Motor neuron (in vitro differentiated cells): ENCODE measurements at regions not wholly inside any gene's neighbourhood (a gene's known extent, or its start where the extent isn't known, plus 50 kb on each side); places are given as distances from the start of the nearest gene placed in this dataset.

Source experiments
- ATAC-seq, 8 experiments: fragments of 200-7000 bp; cut with Tn5 transposase; replicated peaks in 6 of 8; 2 replicates each; pipeline ENCODE4 v1.8.0; 2021; ENCODE audit warnings: mild to moderate bottlenecking in 8 of 8, moderate library complexity in 8 of 8
- H3K27ac ChIP-seq, 2 donors: fragments of 250-450 bp; sonication (Bioruptor Pico); 2 replicates each; pipeline ENCODE4 v1.9.0; 2021; ENCODE audit warnings: antibody characterized with exemption in 2 of 2, mild to moderate bottlenecking in 2 of 2, moderate library complexity in 1 of 2
- H3K4me1 ChIP-seq, 2 donors: fragments of 250-450 bp; sonication (Bioruptor Pico); replicated peaks in 1 of 2; 2 replicates each; pipeline ENCODE4 v1.6.1; 2021; ENCODE audit warnings: antibody characterized with exemption in 2 of 2, mild to moderate bottlenecking in 2 of 2, moderate library complexity in 1 of 2
- H3K4me3 ChIP-seq, 5 donors: fragments of 250-450 bp; sonication (Bioruptor Pico); 2 replicates each; pipeline ENCODE4 v1.9.0; 2021; ENCODE audit warnings: antibody characterized with exemption in 5 of 5, mild to moderate bottlenecking in 5 of 5, moderate library complexity in 4 of 5
- WGBS, 10 experiments: fragments of 450-650 bp; shearing (Covaris generic); methylation state at CpG; one replicate each; pipeline ENCODE4 v1.0.0; 2022; 5-methylcytosine and 5-hydroxymethylcytosine counted together
- in situ Hi-C, 9 experiments: fragments of 400-800 bp; cut with MboI; loops; one replicate each; pipeline ENCODE4 v1.15.0; 2021; ENCODE audit warnings: low sequenced_read_pairs in 9 of 9, low pct_unique_long_range_greater_than_20kb in 2 of 9; ENCODE audit not compliant: unreplicated experiment in 9 of 9

DNA sequence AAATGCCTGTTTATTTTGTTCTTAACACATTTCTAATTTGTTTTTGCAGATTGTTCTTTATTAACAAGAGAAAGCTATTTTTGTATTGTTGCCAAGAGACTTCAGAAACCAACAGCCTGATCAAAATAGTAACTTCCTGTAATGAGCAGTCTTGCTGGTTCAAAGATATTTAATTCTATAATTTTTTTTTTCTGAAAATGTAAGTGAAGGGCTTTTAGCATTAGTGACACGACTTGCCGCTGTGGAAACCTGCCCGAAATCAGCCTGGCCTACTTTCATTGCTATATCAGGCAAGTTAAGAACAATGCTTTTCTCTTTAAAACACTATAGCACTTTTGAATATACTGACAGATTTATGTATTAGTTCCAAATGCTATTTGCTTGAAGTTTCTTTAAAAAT, 374.3 kb downstream of the EFNB2 start:
- peaks cover 0 to 2% of the 10 kb centered on the region in 2 donors for H3K4me1 ChIP-seq
- in situ Hi-C loops, result no loop called here
- no peak for ATAC-seq
- WGBS, 10 experiments, result 17 to 100% (median 84%) methylated on average over 1 to 3 of the region's 3 CpGs
- H3K27ac ChIP-seq, result no peak overlapping the region
- no peak overlapping the region for H3K4me3 ChIP-seq

DNA sequence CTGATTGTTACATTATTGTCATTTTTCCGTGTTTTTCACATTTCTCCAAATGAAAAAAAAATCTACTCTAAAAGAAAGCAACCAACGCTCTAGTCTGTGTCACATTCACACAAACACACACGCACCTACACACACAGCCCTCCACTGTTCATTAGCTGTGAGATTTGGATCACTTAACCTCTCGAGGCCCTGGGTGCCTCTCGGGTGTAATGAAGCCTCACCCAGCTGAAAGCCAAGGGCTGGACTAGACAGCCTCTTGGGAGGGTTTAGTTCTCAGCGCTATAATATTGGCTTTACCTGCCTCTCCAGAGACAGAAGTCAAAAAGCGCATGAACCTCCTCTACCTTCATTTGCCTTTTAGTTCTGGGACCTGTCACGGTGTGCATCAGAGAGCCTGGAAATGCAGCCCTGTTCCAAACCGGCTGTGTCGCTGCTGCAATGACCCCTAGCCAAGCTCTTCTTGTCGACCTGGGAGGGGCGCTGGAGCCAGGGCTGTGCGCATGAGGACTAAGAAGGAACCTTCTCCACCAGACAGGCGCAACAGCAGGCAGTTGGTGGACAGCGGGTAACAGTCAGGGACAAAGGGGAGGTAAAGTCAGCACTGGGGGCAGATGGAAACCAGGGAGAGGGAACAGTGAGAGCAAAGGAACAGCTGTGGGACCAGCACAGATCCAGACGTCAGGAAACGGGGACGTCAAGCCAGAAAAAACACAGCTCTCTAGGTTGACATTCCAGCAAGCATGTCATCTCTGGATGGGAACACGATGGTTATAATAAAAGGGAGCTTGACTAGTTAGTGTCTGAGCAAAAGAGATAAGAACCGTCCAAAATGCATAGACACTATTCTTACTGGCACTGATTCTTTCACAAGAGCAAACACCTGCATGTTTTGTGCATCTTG, 375.9 kb downstream of the EFNB2 start:
- no peak for ATAC-seq
- WGBS, 10 experiments, result 74 to 100% (median 90%) methylated on average over 2 to 12 of the region's 20 CpGs
- in situ Hi-C loops, result no loop called here
- H3K4me1 ChIP-seq, result peaks cover 0 to 2% of the 10 kb centered on the region in 2 donors
- no peak overlapping the region for H3K27ac ChIP-seq
- H3K4me3 ChIP-seq, result no peak overlapping the region

- Histone ChIP-seq H3K27ac (no peak overlapping the region), H3K4me3 (no peak overlapping the region), H3K4me1 (peaks cover 0 to 2% of the 10 kb centered on the region in 2 donors)
- peak in 5 of 8 experiments; percentile 26 to 73 (median 46) for ATAC-seq
- 21 to 100% (median 87%) methylated on average over 1 to 4 of the region's 4 CpGs; no CpG with 5 or more reads in 3 of the 10 experiments for WGBS, 10 experiments
- in situ Hi-C loops, result no loop called here
Measured at GRCh38 chr13:106156468-106156867, 379.0 kb downstream of the EFNB2 start.

DNA sequence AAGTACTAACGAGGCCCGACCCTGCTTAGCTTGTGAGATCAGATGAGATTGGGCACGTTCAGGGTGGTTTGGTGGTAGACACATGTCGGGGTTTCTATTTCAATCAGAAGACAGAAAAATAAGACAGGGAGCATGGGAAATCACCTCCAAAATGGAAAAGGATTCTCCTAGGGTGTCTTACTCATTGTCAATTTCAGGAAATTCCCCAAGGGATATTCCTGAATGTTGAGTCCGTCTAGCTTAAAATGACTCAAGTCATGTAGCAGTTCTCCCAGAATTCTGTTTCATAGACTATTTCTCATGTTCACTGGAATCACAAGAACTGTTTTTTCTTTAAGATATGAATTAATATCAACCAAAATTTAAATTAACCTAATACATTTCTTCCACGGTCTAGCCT, 380.1 kb downstream of the EFNB2 start:
- no peak for ATAC-seq
- in situ Hi-C loops, result no loop called here
- H3K4me1 ChIP-seq, result peaks cover 0 to 2% of the 10 kb centered on the region in 2 donors

DNA sequence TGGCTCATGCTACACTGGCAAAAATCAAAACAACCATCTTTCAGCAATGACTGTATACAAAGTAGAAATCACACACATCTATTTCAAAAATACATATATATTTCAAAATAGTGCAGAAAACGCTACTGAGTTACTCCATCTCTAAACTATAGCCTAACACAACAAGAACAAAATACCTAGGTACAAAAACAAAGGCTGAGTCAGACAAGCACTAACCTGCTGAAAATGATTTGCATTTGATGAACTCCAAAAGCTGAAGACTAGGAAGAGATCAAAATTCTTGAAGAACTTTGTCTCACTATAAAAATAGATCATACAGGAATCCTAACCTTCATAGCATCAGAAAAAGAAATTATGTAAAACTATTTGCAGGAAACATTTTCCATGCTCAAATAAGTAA, 381.6 kb downstream of the EFNB2 start:
- 22 to 100% (median 83%) methylated on average over 1 of the region's 1 CpG; no CpG with 5 or more reads in 1 of the 10 experiments for WGBS, 10 experiments
- no peak overlapping the region for H3K4me3 ChIP-seq
- no peaks in the 10 kb centered on the region for H3K4me1 ChIP-seq
- in situ Hi-C loops, result no loop called here
- no peak for ATAC-seq
- no peak overlapping the region for H3K27ac ChIP-seq

More for the DNA sequence above, 380.1 kb downstream of the EFNB2 start:
- Histone ChIP-seq H3K4me3 (no peak overlapping the region), H3K27ac (no peak overlapping the region)
- 40 to 97% (median 91%) methylated on average over 1 to 6 of the region's 6 CpGs; no CpG with 5 or more reads in 1 of the 10 experiments for WGBS, 10 experiments

- Histone ChIP-seq H3K27ac (no peak overlapping the region), H3K4me3 (no peak overlapping the region), H3K4me1 (no peaks in the 10 kb centered on the region)
- in situ Hi-C loops, result no loop called here
- 65 to 100% (median 95%) methylated on average over 1 to 9 of the region's 9 CpGs; no CpG with 5 or more reads in 1 of the 10 experiments for WGBS, 10 experiments
- no peak for ATAC-seq
Measured at GRCh38 chr13:106153041-106153440, 382.4 kb downstream of the EFNB2 start.

DNA sequence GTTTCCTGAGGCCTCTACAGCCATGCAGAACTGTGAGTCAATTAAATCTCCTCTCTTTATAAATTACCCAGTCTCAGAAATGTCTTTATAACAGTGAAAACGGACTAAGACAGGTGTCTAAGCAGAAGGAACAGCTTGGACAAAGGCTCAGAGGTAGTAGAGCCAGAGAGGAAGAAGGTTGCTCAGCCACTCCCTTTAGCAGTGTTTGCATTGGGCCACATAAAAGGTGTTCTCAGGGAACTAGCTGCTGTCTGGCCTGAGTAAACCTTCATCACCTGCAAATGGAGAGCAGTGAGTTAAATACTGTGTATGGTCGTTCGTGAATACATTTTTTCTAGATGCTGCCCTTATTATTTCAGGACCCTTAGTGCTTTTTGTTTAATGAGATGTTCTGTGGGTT, 383.4 kb downstream of the EFNB2 start:
- in situ Hi-C loops, result no loop called here
- no peak overlapping the region for H3K4me3 ChIP-seq
- WGBS, 10 experiments, result 63 to 100% (median 83%) methylated on average over 2 to 3 of the region's 3 CpGs; no CpG with 5 or more reads in 2 of the 10 experiments
- no peak overlapping the region for H3K27ac ChIP-seq
- no peak for ATAC-seq
- no peaks in the 10 kb centered on the region for H3K4me1 ChIP-seq

- Histone ChIP-seq H3K27ac (no peak overlapping the region), H3K4me1 (no peaks in the 10 kb centered on the region), H3K4me3 (no peak overlapping the region)
- in situ Hi-C loops, result no loop called here
- peak; percentile 16 to 92 (median 78) for ATAC-seq
- WGBS, 10 experiments, result 0 to 82% (median 50%) methylated on average over 1 to 3 of the region's 3 CpGs
Measured at GRCh38 chr13:106151056-106151699, 384.3 kb downstream of the EFNB2 start.

- H3K4me1 ChIP-seq, result no peaks in the 10 kb centered on the region
- ATAC-seq, result peak in 2 of 8 experiments; percentile 29 to 58
- H3K4me3 ChIP-seq, result no peak overlapping the region
- 14 to 90% (median 53%) methylated on average over 1 to 2 of the region's 2 CpGs; no CpG with 5 or more reads in 4 of the 10 experiments for WGBS, 10 experiments
- in situ Hi-C loops, result no loop called here
- no peak overlapping the region for H3K27ac ChIP-seq
Measured at GRCh38 chr13:106145997-106146864, 389.2 kb downstream of the EFNB2 start.

DNA sequence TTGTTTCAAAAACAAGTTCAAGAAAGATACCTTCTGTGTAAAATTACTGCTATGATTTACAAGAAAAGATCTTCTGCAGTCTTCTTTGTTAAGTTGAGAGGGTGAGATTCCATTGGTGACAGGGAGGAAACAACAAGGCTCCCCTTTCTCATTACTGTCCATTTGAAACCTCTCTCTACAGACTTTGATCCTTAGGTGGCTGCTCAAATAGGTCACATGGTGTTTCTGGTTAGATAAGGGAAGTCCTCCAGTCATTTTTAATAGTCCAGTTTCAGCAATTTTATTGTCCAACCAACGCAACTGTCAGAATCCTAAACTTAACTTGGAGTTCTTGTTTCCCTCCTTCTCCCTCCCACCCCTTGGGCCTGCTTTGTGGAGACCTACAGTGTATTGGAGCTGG, 390.4 kb downstream of the EFNB2 start:
- H3K27ac ChIP-seq, result no peak overlapping the region
- no peak for ATAC-seq
- no peak overlapping the region for H3K4me3 ChIP-seq
- in situ Hi-C loops, result no loop called here
- WGBS, 10 experiments, result 80 to 100% (median 100%) methylated on average over 1 of the region's 1 CpG; no CpG with 5 or more reads in 1 of the 10 experiments
- no peaks in the 10 kb centered on the region for H3K4me1 ChIP-seq

DNA sequence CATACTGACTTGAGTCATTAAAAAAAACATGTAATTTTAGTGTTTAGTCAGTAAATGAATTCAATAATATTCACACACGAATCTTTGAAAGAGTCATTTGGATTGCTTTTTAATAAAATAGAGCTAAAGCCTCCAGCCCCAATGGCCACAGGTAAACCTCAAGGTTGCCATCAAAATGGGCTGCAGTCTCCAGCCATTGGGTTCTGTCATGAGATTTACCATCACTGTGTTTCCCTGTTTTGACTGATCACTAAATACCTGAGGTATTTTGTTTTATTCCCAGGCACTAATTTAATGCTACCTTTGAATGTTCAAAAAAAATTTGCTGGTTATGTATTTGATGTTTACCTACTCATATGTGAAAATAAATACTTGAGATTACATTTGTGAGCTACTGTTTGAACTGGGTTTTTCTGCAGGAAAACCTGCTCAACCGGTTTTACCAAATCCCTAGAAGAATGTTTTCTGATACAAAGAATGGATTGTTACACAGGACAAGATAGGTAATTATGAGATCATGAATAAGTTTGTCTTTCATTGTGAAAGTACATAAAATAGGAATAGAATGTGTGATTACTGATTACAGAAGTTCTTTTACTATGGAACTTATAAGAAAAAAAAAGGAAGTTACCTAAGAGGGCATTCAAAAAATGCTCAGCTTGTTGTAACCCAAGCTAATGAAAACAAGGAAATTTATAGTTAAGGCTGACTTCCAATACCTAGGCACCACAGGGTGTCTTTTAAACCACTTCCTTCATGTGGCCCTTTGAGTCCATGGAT, 391.3 kb downstream of the EFNB2 start:
- in situ Hi-C loops, result no loop called here
- H3K4me3 ChIP-seq, result no peak overlapping the region
- no peak overlapping the region for H3K27ac ChIP-seq
- ATAC-seq, result no peak
- H3K4me1 ChIP-seq, result peaks cover 0 to 6% of the 10 kb centered on the region in 2 donors
- 18 to 100% (median 67%) methylated on average over 1 to 2 of the region's 2 CpGs for WGBS, 10 experiments

- WGBS, 10 experiments, result 0 to 100% (median 91%) methylated on average over 1 to 2 of the region's 2 CpGs
- in situ Hi-C loops, result no loop called here
- H3K4me1 ChIP-seq, result peaks cover 0 to 6% of the 10 kb centered on the region in 2 donors
- no peak overlapping the region for H3K27ac ChIP-seq
- ATAC-seq, result peak in 3 of 8 experiments; percentile 49 to 93 (median 51)
- no peak overlapping the region for H3K4me3 ChIP-seq
Measured at GRCh38 chr13:106143392-106143791, 392.1 kb downstream of the EFNB2 start.
